ENCODE measurements at regions not wholly inside any gene's neighbourhood (a gene's known extent, or its start where the extent isn't known, plus 50 kb on each side); places are given as distances from the start of the nearest gene placed in this dataset.

DNA sequence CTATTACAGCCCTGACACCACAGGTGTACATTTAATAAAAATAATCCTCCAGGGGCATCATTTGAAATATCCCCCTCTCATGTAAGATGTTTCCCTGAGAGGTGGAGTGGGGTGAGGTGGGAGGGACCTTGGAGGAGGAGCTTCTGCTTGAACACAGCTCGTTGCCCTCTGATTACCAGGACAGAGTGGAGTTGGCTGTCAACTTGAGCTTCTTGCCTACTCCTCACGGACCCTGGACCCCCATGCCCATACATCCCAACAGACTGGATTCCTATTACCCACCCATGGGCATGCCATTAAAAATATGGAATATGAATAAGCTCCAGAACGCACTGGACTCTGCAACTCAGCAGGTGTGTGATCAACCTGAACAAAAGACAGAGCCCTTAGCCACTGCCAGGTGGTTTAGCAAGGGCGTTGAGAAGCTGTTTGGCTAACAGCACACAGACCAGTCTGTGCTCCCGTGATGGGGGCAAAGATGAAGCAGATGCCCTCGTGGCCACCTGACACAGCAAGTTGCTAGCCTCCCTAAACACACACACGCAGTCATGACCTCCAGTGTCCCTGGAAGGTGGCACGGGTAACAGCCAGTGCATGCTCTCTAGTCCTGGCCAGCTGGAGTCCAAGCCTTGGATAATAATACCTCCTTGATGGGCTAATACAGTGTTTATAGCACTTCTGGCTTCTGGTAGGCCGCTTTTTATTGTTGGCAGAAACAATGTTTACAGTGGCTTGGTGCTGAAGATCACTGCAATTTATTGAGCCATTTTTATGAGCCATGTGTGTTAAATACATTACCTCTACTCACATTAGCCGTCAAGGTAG lies 155.0 kb downstream of the TOMM20 start (continued):
- no peak for TF ChIP-seq FOSL1 (IDR thresholded peaks at IDR 0.05; ENCODE audit: low read depth)

- ChIA-PET CTCF (no interaction called here), RAD21 (ENCODE audit: low non-redundant PET in 1 of 2, low total read pairs in 2 of 2, uncharacterized antibody in 2 of 2, unreplicated experiment in 2 of 2) (no interaction called here), POLR2A (no interaction called here)
- intact Hi-C loops (cut with micrococcal nuclease) = no loop called here
- Histone ChIP-seq H3K27ac (ENCODE audit: low read depth, low read length) (no peak overlapping the region), H3K9me3 (ENCODE audit: control insufficient read depth in 1 of 2, insufficient read depth in 1 of 2, low read depth in 1 of 2, low read length in 2 of 2) (no peaks in the 10 kb centered on the region), H2AFZ (ENCODE audit: low read depth, low read length, poor library complexity, severe bottlenecking) (no peak overlapping the region), H3K36me3 (ENCODE audit: control insufficient read depth in 1 of 2, insufficient read depth in 2 of 2, low read length in 2 of 2) (no peaks in the 10 kb centered on the region), H4K20me1 (ENCODE audit: insufficient read depth) (no peaks in the 10 kb centered on the region), H3K9me2 (ENCODE audit: insufficient read depth) (no peaks in the 10 kb centered on the region), H3K4me3 (replicated peaks in 1 of 2; ENCODE audit: low read depth in 1 of 2, low read length in 2 of 2) (no peak overlapping the region), H3K9ac (ENCODE audit: low read length) (no peak overlapping the region), H3K27me3 (ENCODE audit: insufficient read depth, low read length) (no peaks in the 10 kb centered on the region; the same call in 1 of the 2 replicates), H3K79me2 (ENCODE audit: insufficient read depth, low read length) (no peaks in the 10 kb centered on the region), H3K4me2 (ENCODE audit: low read length) (no peak overlapping the region), H3K4me1 (ENCODE audit: control insufficient read depth in 1 of 2, insufficient read depth in 2 of 2, low read length in 2 of 2) (peaks cover 27 to 34% of the 10 kb centered on the region in 2 experiments)
- ATAC-seq (no peak), DNase-seq (ENCODE audit: low read depth, low spot score) (no peak)
- no peak for TF ChIP-seq EZH2phosphoT487 (IDR thresholded peaks at IDR 0.05; ENCODE audit: borderline replicate concordance)
- TF ChIP-seq FOSL1 (IDR thresholded peaks at IDR 0.05; ENCODE audit: low read depth) = no peak
- no peak for TF ChIP-seq CEBPB (IDR thresholded peaks at IDR 0.05; ENCODE audit: low read depth)
- no peak for TF ChIP-seq ELF1 (IDR thresholded peaks at IDR 0.05; ENCODE audit: borderline replicate concordance, low read depth)
- no peak for TF ChIP-seq YY1 (IDR thresholded peaks at IDR 0.05; ENCODE audit: extremely low read depth, insufficient replicate concordance, low read depth, low read length)
- no peak for TF ChIP-seq EGR1 (IDR thresholded peaks at IDR 0.05; ENCODE audit: low read depth)
- TF ChIP-seq ZNF274 (IDR thresholded peaks at IDR 0.05; ENCODE audit: low read depth, low read length) = no peak
- TF ChIP-seq, protein P1, sequence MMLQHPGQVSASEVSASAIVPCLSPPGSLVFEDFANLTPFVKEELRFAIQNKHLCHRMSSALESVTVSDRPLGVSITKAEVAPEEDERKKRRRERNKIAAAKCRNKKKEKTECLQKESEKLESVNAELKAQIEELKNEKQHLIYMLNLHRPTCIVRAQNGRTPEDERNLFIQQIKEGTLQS (IDR thresholded peaks at IDR 0.05) = no peak
- TF ChIP-seq ZBTB33 (IDR thresholded peaks at IDR 0.05; ENCODE audit: extremely low read depth, insufficient replicate concordance, low read length) = no peak
- no peak for TF ChIP-seq SRF (IDR thresholded peaks at IDR 0.05; ENCODE audit: low read depth)
- TF ChIP-seq RAD21 (IDR thresholded peaks at IDR 0.05; ENCODE audit: low read depth) = no peak
- BruUV-seq (replicated peaks) = no TSS peak
Observed at GRCh38 chr1:234972411-234973191, 156.0 kb downstream of the TOMM20 start.
